Common myeloid progenitor, CD34-positive (primary cell): ENCODE measurements at regions not wholly inside any gene's neighbourhood (a gene's known extent, or its start where the extent isn't known, plus 50 kb on each side); places are given as distances from the start of the nearest gene placed in this dataset.

Experiments used
- CTCF ChIA-PET: fragments of 350-600 bp; sonication (Branson Sonifier 250); formaldehyde crosslinking; loops from one replicate; lab custom pipeline; 2021; ENCODE audit warnings: antibody characterized with exemption; lab: Charles Lee
- POLR2A ChIA-PET: fragments of 350-600 bp; sonication (Branson Sonifier 250); formaldehyde crosslinking; loops from one replicate; lab custom pipeline; 2021; ENCODE audit warnings: antibody characterized with exemption; lab: Charles Lee
- DNase-seq, 3 donors: peaks; one replicate each; pipeline versions ENCODE4 v3.0.0 to v3.0.0-alpha.2; 2013
- H3K27ac ChIP-seq, 2 experiments: 1 replicate in 1 of 2; 2 replicates in 1 of 2; pipeline ENCODE4 v1.7.0; 2013; ENCODE audit warnings: inconsistent platforms in 2 of 2, low read length in 2 of 2, mild to moderate bottlenecking in 2 of 2, low read depth in 1 of 2, moderate library complexity in 1 of 2; ENCODE audit not compliant: severe bottlenecking in 2 of 2, insufficient read depth in 1 of 2, poor library complexity in 1 of 2
- H3K27me3 ChIP-seq, 5 experiments: replicated peaks in 2 of 5; 1 replicate in 3 of 5; 2 replicates in 2 of 5; pipeline versions ENCODE4 v1.6.1 to v1.7.0; 2013; ENCODE audit warnings: low read length in 4 of 5, mild to moderate bottlenecking in 2 of 5, moderate library complexity in 2 of 5, inconsistent platforms in 1 of 5; ENCODE audit not compliant: insufficient read depth in 5 of 5, control insufficient read depth in 4 of 5
- H3K36me3 ChIP-seq, 4 experiments: 1 replicate in 2 of 4; 2 replicates in 2 of 4; pipeline versions ENCODE4 v1.6.1 to v1.7.0; 2013; ENCODE audit warnings: low read length in 3 of 4, control low read depth in 1 of 4, mild to moderate bottlenecking in 1 of 4; ENCODE audit not compliant: control insufficient read depth in 4 of 4, insufficient read depth in 4 of 4
- H3K4me1 ChIP-seq, 4 experiments: 1 replicate in 3 of 4; 2 replicates in 1 of 4; pipeline versions ENCODE4 v1.6.1 to v1.7.1; 2013; ENCODE audit warnings: low read length in 3 of 4, mild to moderate bottlenecking in 3 of 4, control low read depth in 1 of 4, inconsistent platforms in 1 of 4, moderate library complexity in 1 of 4; ENCODE audit not compliant: control insufficient read depth in 4 of 4, insufficient read depth in 4 of 4; ENCODE audit errors: control extremely low read depth in 1 of 4
- H3K4me3 ChIP-seq, 7 experiments: 1 replicate in 4 of 7; 2 replicates in 3 of 7; pipeline versions ENCODE4 v1.5.1 to v1.7.0; 2013; ENCODE audit warnings: mild to moderate bottlenecking in 7 of 7, low read length in 6 of 7, moderate library complexity in 6 of 7, inconsistent platforms in 2 of 7, low read depth in 2 of 7, control low read depth in 1 of 7; ENCODE audit not compliant: insufficient read depth in 4 of 7, control insufficient read depth in 1 of 7; ENCODE audit errors: extremely low read depth in 1 of 7
- H3K9me3 ChIP-seq, 5 experiments: 1 replicate in 4 of 5; 2 replicates in 1 of 5; pipeline versions ENCODE4 v1.6.1 to v1.7.1; 2013; ENCODE audit warnings: low read length in 4 of 5, mild to moderate bottlenecking in 2 of 5, inconsistent platforms in 1 of 5, low read depth in 1 of 5, moderate library complexity in 1 of 5; ENCODE audit not compliant: control insufficient read depth in 4 of 5, insufficient read depth in 2 of 5; ENCODE audit errors: control extremely low read depth in 1 of 5
- WGBS: methylation state at CpG from one replicate; pipeline ENCODE4 v1.1.5; 2013; ENCODE audit not compliant: insufficient coverage; 5-methylcytosine and 5-hydroxymethylcytosine counted together

- ChIA-PET POLR2A (no interaction called here), CTCF (no interaction called here)
- Histone ChIP-seq H3K27me3 (no peaks in the 10 kb centered on the region), H3K27ac (no peak overlapping the region), H3K36me3 (no peaks in the 10 kb centered on the region), H3K9me3 (no peaks in the 10 kb centered on the region), H3K4me3 (no peak overlapping the region), H3K4me1 (no peaks in the 10 kb centered on the region)
- 100% methylated on average over 2 of the region's 4 CpGs for WGBS
- DNase-seq: no peak
These were observed 172.3 kb upstream of the EEA1 start for GRCh38 chr12:93101367-93101766.

- WGBS: no CpG with 5 or more reads among the region's 1 CpG
- Histone ChIP-seq H3K27ac (no peak overlapping the region), H3K4me3 (no peak overlapping the region), H3K4me1 (no peaks in the 10 kb centered on the region), H3K27me3 (no peaks in the 10 kb centered on the region), H3K36me3 (no peaks in the 10 kb centered on the region), H3K9me3 (no peaks in the 10 kb centered on the region)
- ChIA-PET CTCF (no interaction called here), POLR2A (interaction anchor here (0.5 kb wide), 1 partner anchor 75 kb away, joined by 3 read pairs; no protein-coding TSS in a partner anchor)
- no peak for DNase-seq
These were observed 173.2 kb upstream of the EEA1 start for GRCh38 chr12:93102312-93102711.

GRCh38 chr12:93102744-93103143 lies 173.6 kb upstream of the EEA1 start:
- Histone ChIP-seq H3K4me1 (no peaks in the 10 kb centered on the region), H3K36me3 (no peaks in the 10 kb centered on the region), H3K27ac (no peak overlapping the region), H3K9me3 (no peaks in the 10 kb centered on the region), H3K4me3 (no peak overlapping the region), H3K27me3 (no peaks in the 10 kb centered on the region)
- DNase-seq: no peak
- CTCF ChIA-PET: no interaction called here
- 100% methylated on average over 1 of the region's 2 CpGs for WGBS
- POLR2A ChIA-PET: interaction anchor here (0.5 kb wide), 1 partner anchor 75 kb away, joined by 3 read pairs; no protein-coding TSS in a partner anchor

- ChIA-PET CTCF (no interaction called here), POLR2A (no interaction called here)
- Histone ChIP-seq H3K4me1 (no peaks in the 10 kb centered on the region), H3K4me3 (no peak overlapping the region), H3K36me3 (no peaks in the 10 kb centered on the region), H3K9me3 (no peaks in the 10 kb centered on the region), H3K27me3 (no peaks in the 10 kb centered on the region), H3K27ac (no peak overlapping the region)
- 100% methylated on average over 3 of the region's 3 CpGs for WGBS
- DNase-seq: no peak
These were observed 174.1 kb upstream of the EEA1 start for GRCh38 chr12:93103154-93103553.

GRCh38 chr12:93104535-93104934 lies 175.4 kb upstream of the EEA1 start:
- Histone ChIP-seq H3K9me3 (no peaks in the 10 kb centered on the region), H3K36me3 (no peaks in the 10 kb centered on the region), H3K4me3 (no peak overlapping the region), H3K27ac (no peak overlapping the region), H3K27me3 (no peaks in the 10 kb centered on the region), H3K4me1 (no peaks in the 10 kb centered on the region)
- no peak for DNase-seq
- CTCF ChIA-PET: interaction anchor here (0.8 to 3.0 kb wide), 3 partner anchors 9 to 292 kb away, joined by 3 to 11 read pairs (median 5); no protein-coding TSS in a partner anchor
- WGBS: 100% methylated on average over 1 of the region's 1 CpG
- POLR2A ChIA-PET: no interaction called here

GRCh38 chr12:93106910-93107309 lies 177.8 kb upstream of the EEA1 start:
- Histone ChIP-seq H3K4me1 (no peaks in the 10 kb centered on the region), H3K36me3 (no peaks in the 10 kb centered on the region), H3K9me3 (no peaks in the 10 kb centered on the region), H3K27me3 (no peaks in the 10 kb centered on the region), H3K4me3 (no peak overlapping the region), H3K27ac (no peak overlapping the region)
- POLR2A ChIA-PET: no interaction called here
- CTCF ChIA-PET: interaction anchor here (0.6 to 3.0 kb wide), 3 partner anchors 9 to 534 kb away, joined by 3 to 16 read pairs (median 11); no protein-coding TSS in a partner anchor
- 90% methylated on average over 2 of the region's 2 CpGs for WGBS
- no peak for DNase-seq

- POLR2A ChIA-PET: no interaction called here
- 100% methylated on average over 3 of the region's 5 CpGs for WGBS
These were observed 178.6 kb upstream of the EEA1 start for GRCh38 chr12:93107514-93108312.

More at GRCh38 chr12:93107514-93108312, 178.6 kb upstream of the EEA1 start:
- Histone ChIP-seq H3K27ac (no peak overlapping the region), H3K27me3 (no peaks in the 10 kb centered on the region), H3K9me3 (no peaks in the 10 kb centered on the region), H3K4me3 (no peak overlapping the region), H3K4me1 (no peaks in the 10 kb centered on the region), H3K36me3 (no peaks in the 10 kb centered on the region)
- no peak for DNase-seq
- CTCF ChIA-PET: interaction anchor here (0.6 to 2.8 kb wide), 2 partner anchors 10 to 535 kb away, joined by 3 to 16 read pairs; no protein-coding TSS in a partner anchor
